HepG2 (cell line): ENCODE measurements at regions not wholly inside any gene's neighbourhood (a gene's known extent, or its start where the extent isn't known, plus 50 kb on each side); places are given as distances from the start of the nearest gene placed in this dataset.

Source experiments
- ADNP ChIP-seq: sonication (generic); formaldehyde crosslinking; IDR thresholded peaks from 2 replicates; pipeline ENCODE4 v1.4.0; 2020; ENCODE audit warnings: missing genetic modification reagents
- ARID2 ChIP-seq: sonication (generic); formaldehyde crosslinking; IDR thresholded peaks from 2 replicates; pipeline ENCODE4 v1.8.1; 2022; ENCODE audit warnings: mild to moderate bottlenecking, missing genetic modification reagents, borderline replicate concordance
- BHLHE40 ChIP-seq: IDR thresholded peaks from 2 replicates; pipeline ENCODE4 v1.6.1; 2011; ENCODE audit warnings: low read length, improper control_type of control experiment
- DNMT1 ChIP-seq: sonication (generic); formaldehyde crosslinking; IDR thresholded peaks from 2 replicates; pipeline ENCODE4 v1.5.1; 2020; ENCODE audit warnings: mild to moderate bottlenecking, missing genetic modification reagents
- EHMT2 ChIP-seq: fragments of 200-600 bp; sonication (generic); IDR thresholded peaks from 2 replicates; pipeline ENCODE4 v1.7.0; 2017; ENCODE audit warnings: antibody characterized with exemption, low read depth, low read length, borderline replicate concordance
- HNRNPK ChIP-seq: fragments of 200-400 bp; formaldehyde crosslinking; IDR thresholded peaks from 2 replicates; pipeline ENCODE4 v1.6.1; 2018; ENCODE audit warnings: low read length, low read depth, moderate library complexity, mild to moderate bottlenecking; ENCODE audit not compliant: poor library complexity, severe bottlenecking
- ISX ChIP-seq: sonication (generic); formaldehyde crosslinking; conservative IDR thresholded peaks from 2 replicates; pipeline ENCODE4 v1.5.0; 2020; ENCODE audit warnings: missing genetic modification reagents
- MEF2D ChIP-seq: sonication (generic); formaldehyde crosslinking; IDR thresholded peaks from 2 replicates; pipeline ENCODE4 v1.5.1; 2020; ENCODE audit warnings: mild to moderate bottlenecking, missing genetic modification reagents
- NCOA1 ChIP-seq: sonication (generic); formaldehyde crosslinking; IDR thresholded peaks from 2 replicates; pipeline ENCODE4 v1.9.0; 2021; ENCODE audit warnings: missing genetic modification reagents
- NR3C1 ChIP-seq: sonication (generic); formaldehyde crosslinking; IDR thresholded peaks from 2 replicates; pipeline ENCODE4 v1.4.0; 2020; ENCODE audit warnings: missing genetic modification reagents
- PITX1 ChIP-seq: sonication (generic); formaldehyde crosslinking; IDR thresholded peaks from 2 replicates; pipeline ENCODE4 v1.5.1; 2020; ENCODE audit warnings: mild to moderate bottlenecking, missing genetic modification reagents
- POGZ ChIP-seq: sonication (generic); formaldehyde crosslinking; IDR thresholded peaks from 2 replicates; pipeline ENCODE4 v1.4.0; 2020; ENCODE audit warnings: mild to moderate bottlenecking, missing genetic modification reagents
- POLR2G ChIP-seq: fragments of 200-400 bp; formaldehyde crosslinking; IDR thresholded peaks from 2 replicates; pipeline ENCODE4 v1.6.1; 2018; ENCODE audit warnings: mild to moderate bottlenecking, low read depth, low read length, moderate library complexity
- RFXANK ChIP-seq: IDR thresholded peaks from 2 replicates; pipeline ENCODE4 v1.6.1; 2016
- SAP130 ChIP-seq: IDR thresholded peaks from 2 replicates; pipeline ENCODE4 v1.6.1; 2016; ENCODE audit warnings: low read depth
- SNAPC2 ChIP-seq: sonication (generic); formaldehyde crosslinking; IDR thresholded peaks from 2 replicates; pipeline ENCODE4 v1.8.1; 2022; ENCODE audit warnings: mild to moderate bottlenecking, missing genetic modification reagents
- SYNCRIP ChIP-seq: fragments of 200-400 bp; formaldehyde crosslinking; IDR thresholded peaks from 2 replicates; pipeline ENCODE4 v1.6.1; 2018; ENCODE audit warnings: mild to moderate bottlenecking, low read depth, low read length; ENCODE audit not compliant: insufficient read depth
- TBP ChIP-seq: sonication (generic); formaldehyde crosslinking; IDR thresholded peaks from 2 replicates; pipeline ENCODE4 v1.5.0; 2020; ENCODE audit warnings: missing genetic modification reagents
- TP53 ChIP-seq: sonication (generic); formaldehyde crosslinking; conservative IDR thresholded peaks from 2 replicates; pipeline ENCODE4 v1.4.0; 2020; ENCODE audit warnings: missing genetic modification reagents
- U2AF2 ChIP-seq: fragments of 200-400 bp; formaldehyde crosslinking; IDR thresholded peaks from 2 replicates; pipeline ENCODE4 v1.6.1; 2017; ENCODE audit warnings: low read depth, mild to moderate bottlenecking, low read length
- ZBTB3 ChIP-seq: sonication (generic); formaldehyde crosslinking; IDR thresholded peaks from 2 replicates; pipeline ENCODE4 v1.4.0; 2020; ENCODE audit warnings: low read depth, mild to moderate bottlenecking, moderate library complexity, missing genetic modification reagents, borderline replicate concordance
- ZFP82 ChIP-seq: sonication (generic); formaldehyde crosslinking; IDR thresholded peaks from 2 replicates; pipeline ENCODE4 v1.5.1; 2020; ENCODE audit warnings: mild to moderate bottlenecking, missing genetic modification reagents, borderline replicate concordance
- ZNF24 ChIP-seq: fragments of 450-650 bp; IDR thresholded peaks from 2 replicates; pipeline ENCODE4 v1.6.1; 2017; ENCODE audit warnings: antibody characterized with exemption, mild to moderate bottlenecking
- ZNF329 ChIP-seq: sonication (generic); formaldehyde crosslinking; IDR thresholded peaks from 2 replicates; pipeline ENCODE4 v1.9.0; 2021; ENCODE audit warnings: low read depth, mild to moderate bottlenecking, missing genetic modification reagents
- ZNF350 ChIP-seq: sonication (generic); formaldehyde crosslinking; IDR thresholded peaks from 2 replicates; pipeline ENCODE4 v1.4.0; 2020; ENCODE audit warnings: mild to moderate bottlenecking, low read depth, missing genetic modification reagents, borderline replicate concordance
- ZNF724P ChIP-seq: sonication (generic); formaldehyde crosslinking; IDR thresholded peaks from 2 replicates; pipeline ENCODE4 v1.8.0; 2022; ENCODE audit warnings: missing genetic modification reagents, borderline replicate concordance
- ZNF800 ChIP-seq: sonication (generic); formaldehyde crosslinking; IDR thresholded peaks from 2 replicates; pipeline ENCODE4 v1.4.0; 2020; ENCODE audit warnings: missing genetic modification reagents
- TF ChIP-seq, protein P1 (sequence below): sonication (generic); formaldehyde crosslinking; IDR thresholded peaks from 2 replicates; pipeline ENCODE4 v1.4.0; 2020; ENCODE audit warnings: missing genetic modification reagents, borderline replicate concordance
- TF ChIP-seq, protein P2 (sequence below): sonication (generic); formaldehyde crosslinking; IDR thresholded peaks from 2 replicates; pipeline ENCODE4 v1.5.1; 2020; ENCODE audit warnings: mild to moderate bottlenecking, missing genetic modification reagents, borderline replicate concordance

DNA sequence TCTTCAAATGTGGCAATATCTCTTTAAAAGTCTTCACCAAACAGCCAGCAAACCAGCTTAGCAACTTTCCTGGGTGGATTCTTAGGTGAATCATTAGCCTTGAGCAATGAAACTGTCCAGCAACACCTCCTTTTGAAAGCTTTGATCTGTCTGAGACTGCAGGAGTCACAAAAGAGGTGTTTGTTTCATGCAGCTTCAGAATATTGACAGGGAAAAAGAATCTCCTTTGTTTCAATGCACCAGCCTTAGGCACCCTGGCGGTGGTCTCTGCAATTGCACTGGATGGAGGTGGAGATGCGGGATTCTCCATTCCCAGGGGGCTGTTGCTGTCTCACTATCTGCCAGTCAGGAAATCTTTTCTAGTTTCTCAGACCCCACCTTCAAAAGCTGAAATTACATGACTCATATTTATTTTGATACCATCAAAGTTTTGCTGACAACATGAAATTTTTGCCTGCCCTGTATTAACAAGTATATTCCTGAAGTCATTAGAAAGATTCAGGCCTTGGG is 76.0 kb upstream of the DSG1 start (continued):
- TF ChIP-seq ZFP82 (CRISPR knock-in tag) = no peak
- no peak for TF ChIP-seq HNRNPK
- no peak for TF ChIP-seq TP53 (CRISPR knock-in tag)
- TF ChIP-seq ADNP (CRISPR knock-in tag) = no peak
- no peak for TF ChIP-seq NCOA1 (CRISPR knock-in tag)
- TF ChIP-seq SNAPC2 = peak; percentile 46; the same call in 1 of the 2 replicates
- TF ChIP-seq MEF2D (CRISPR knock-in tag) = 0 out of 2 replicates have a peak, but pooled peaks have one; percentile 35
- no peak for TF ChIP-seq ZBTB3
- peak; percentile 79 for TF ChIP-seq POGZ (CRISPR knock-in tag)
- TF ChIP-seq ISX (CRISPR knock-in tag) = no peak
- no peak for TF ChIP-seq POLR2G
- TF ChIP-seq SAP130 (CRISPR knock-in tag) = peak; percentile 84
- TF ChIP-seq, protein P1, sequence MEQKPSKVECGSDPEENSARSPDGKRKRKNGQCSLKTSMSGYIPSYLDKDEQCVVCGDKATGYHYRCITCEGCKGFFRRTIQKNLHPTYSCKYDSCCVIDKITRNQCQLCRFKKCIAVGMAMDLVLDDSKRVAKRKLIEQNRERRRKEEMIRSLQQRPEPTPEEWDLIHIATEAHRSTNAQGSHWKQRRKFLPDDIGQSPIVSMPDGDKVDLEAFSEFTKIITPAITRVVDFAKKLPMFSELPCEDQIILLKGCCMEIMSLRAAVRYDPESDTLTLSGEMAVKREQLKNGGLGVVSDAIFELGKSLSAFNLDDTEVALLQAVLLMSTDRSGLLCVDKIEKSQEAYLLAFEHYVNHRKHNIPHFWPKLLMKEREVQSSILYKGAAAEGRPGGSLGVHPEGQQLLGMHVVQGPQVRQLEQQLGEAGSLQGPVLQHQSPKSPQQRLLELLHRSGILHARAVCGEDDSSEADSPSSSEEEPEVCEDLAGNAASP (CRISPR knock-in tag) = peak; percentile 77; the same call in 1 of the 2 replicates
- TF ChIP-seq BHLHE40 = peak; percentile 46; the same call in 1 of the 2 replicates
- TF ChIP-seq ZNF800 (CRISPR knock-in tag) = no peak
- TF ChIP-seq PITX1 (CRISPR knock-in tag) = peak; percentile 72; the same call in 1 of the 2 replicates
- peak; percentile 68; the same call in 1 of the 2 replicates for TF ChIP-seq EHMT2
- no peak for TF ChIP-seq ZNF350 (CRISPR knock-in tag)
- TF ChIP-seq, protein P2, sequence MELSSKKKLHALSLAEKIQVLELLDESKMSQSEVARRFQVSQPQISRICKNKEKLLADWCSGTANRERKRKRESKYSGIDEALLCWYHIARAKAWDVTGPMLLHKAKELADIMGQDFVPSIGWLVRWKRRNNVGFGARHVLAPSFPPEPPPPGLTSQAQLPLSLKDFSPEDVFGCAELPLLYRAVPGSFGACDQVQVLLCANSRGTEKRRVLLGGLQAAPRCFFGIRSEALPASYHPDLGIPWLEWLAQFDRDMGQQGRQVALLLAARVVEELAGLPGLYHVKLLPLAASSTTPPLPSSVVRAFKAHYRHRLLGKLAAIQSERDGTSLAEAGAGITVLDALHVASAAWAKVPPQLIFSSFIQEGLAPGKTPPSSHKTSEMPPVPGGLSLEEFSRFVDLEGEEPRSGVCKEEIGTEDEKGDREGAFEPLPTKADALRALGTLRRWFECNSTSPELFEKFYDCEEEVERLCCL (CRISPR knock-in tag) = no peak
- no peak for TF ChIP-seq ZNF24
- TF ChIP-seq RFXANK = 0 out of 2 replicates have a peak, but pooled peaks have one; percentile 42
- TF ChIP-seq NR3C1 = no peak
- TF ChIP-seq SYNCRIP = no peak
- TF ChIP-seq ZNF329 (CRISPR knock-in tag) = no peak
- no peak for TF ChIP-seq TBP (CRISPR knock-in tag)
- TF ChIP-seq DNMT1 (CRISPR knock-in tag) = no peak
- TF ChIP-seq ZNF724P (CRISPR knock-in tag) = no peak
- no peak for TF ChIP-seq ARID2 (CRISPR knock-in tag)
- no peak for TF ChIP-seq U2AF2
